GM12864 (cell line): ENCODE measurements at regions not wholly inside any gene's neighbourhood (a gene's known extent, or its start where the extent isn't known, plus 50 kb on each side); places are given as distances from the start of the nearest gene placed in this dataset.

Experiments
- DNase-seq: peaks from one replicate; pipeline ENCODE4 v3.0.0-alpha.2; 2011; ENCODE audit warnings: low read depth
- H3K4me3 ChIP-seq: 2 replicates; pipeline ENCODE4 v1.5.1; 2011; ENCODE audit warnings: mild to moderate bottlenecking, low read depth, low read length, control low read depth
- TF ChIP-seq, protein P1 (sequence below): IDR thresholded peaks from 2 replicates; pipeline ENCODE4 v1.5.1; 2011; ENCODE audit warnings: low read depth, mild to moderate bottlenecking, moderate library complexity, low read length, control low read depth, inconsistent platforms; ENCODE audit errors: missing control alignments

DNA sequence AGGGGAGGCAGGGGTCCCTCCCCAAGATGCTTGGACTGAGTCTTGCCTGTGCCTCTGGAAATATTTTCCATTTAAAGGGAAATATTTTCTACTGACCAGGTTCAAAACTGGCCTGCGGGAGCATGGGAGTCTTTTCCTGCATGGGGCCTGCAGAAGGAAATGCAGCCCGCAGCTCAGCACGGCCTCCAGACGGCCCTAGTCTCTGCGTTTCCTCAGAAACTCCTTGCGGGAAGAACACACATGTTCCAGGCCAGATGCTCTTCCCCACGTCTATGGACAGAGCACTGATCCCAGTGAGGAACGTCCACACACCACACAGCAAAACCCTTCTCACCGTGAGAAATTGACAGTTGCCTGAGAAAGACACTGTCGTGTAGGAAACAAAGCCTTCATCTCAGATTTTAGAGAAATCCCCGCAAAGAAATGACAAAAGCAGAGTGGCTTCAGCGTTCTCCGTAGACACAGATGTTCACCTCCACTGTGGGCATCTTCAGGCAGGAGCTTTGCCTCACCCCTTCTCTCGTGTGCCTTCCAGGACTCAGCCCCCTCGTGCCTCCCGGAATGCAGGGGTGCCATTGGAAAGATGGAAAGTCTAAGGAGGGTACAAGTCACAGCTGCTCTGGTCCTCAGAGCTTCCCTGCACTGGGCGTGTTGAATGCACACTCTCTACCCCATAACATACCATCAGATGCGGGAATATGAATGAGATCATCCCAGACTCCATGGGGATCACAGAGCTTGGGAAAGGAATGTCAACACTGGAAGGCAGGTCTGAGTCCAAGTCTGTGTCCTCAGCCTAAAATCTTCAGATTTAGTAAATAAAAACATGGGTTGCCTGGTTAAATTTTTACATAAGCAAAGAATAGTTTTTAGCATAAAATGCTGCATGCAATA lies 438.7 kb upstream of the SALL3 start:
- DNase-seq, result no peak
- no peak overlapping the region for H3K4me3 ChIP-seq
- TF ChIP-seq, protein P1, sequence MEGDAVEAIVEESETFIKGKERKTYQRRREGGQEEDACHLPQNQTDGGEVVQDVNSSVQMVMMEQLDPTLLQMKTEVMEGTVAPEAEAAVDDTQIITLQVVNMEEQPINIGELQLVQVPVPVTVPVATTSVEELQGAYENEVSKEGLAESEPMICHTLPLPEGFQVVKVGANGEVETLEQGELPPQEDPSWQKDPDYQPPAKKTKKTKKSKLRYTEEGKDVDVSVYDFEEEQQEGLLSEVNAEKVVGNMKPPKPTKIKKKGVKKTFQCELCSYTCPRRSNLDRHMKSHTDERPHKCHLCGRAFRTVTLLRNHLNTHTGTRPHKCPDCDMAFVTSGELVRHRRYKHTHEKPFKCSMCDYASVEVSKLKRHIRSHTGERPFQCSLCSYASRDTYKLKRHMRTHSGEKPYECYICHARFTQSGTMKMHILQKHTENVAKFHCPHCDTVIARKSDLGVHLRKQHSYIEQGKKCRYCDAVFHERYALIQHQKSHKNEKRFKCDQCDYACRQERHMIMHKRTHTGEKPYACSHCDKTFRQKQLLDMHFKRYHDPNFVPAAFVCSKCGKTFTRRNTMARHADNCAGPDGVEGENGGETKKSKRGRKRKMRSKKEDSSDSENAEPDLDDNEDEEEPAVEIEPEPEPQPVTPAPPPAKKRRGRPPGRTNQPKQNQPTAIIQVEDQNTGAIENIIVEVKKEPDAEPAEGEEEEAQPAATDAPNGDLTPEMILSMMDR, result no peak

GRCh38 chr18:78542204-78542603 lies 437.4 kb upstream of the SALL3 start:
- no peak overlapping the region for H3K4me3 ChIP-seq
- no peak for DNase-seq
- TF ChIP-seq, protein P1, result no peak

GRCh38 chr18:78543201-78543725 lies 436.4 kb upstream of the SALL3 start:
- no peak for DNase-seq
- TF ChIP-seq, protein P1, result no peak
- no peak overlapping the region for H3K4me3 ChIP-seq

GRCh38 chr18:78546281-78546680 lies 433.3 kb upstream of the SALL3 start:
- no peak for DNase-seq
- TF ChIP-seq, protein P1, result no peak
- no peak overlapping the region for H3K4me3 ChIP-seq

DNA sequence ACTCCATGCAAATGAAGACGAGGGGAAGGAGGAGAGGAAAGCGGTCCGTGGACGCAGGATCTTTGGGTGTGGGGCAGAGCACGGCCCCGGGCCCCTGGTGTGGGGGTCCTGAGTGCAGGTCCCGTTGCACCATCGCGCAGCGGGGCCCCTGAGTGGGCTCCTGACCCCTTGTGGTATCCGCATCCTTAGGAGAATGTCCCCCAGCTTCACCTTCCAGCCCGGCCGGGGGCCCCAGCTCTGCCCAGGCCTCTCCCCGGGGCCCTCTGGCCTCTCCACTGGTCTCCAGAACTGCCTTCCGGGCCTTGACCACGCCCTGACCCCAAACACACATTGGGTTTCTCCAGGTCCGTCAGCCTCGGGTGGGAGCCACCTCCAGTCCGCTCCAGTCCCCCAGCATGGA lies 431.8 kb upstream of the SALL3 start:
- TF ChIP-seq, protein P1, result no peak
- no peak overlapping the region for H3K4me3 ChIP-seq
- DNase-seq, result no peak

GRCh38 chr18:78548261-78549058 lies 431.2 kb upstream of the SALL3 start:
- H3K4me3 ChIP-seq, result no peak overlapping the region
- TF ChIP-seq, protein P1, result no peak
- DNase-seq, result no peak
